BJ (cell line): ENCODE measurements at regions not wholly inside any gene's neighbourhood (a gene's known extent, or its start where the extent isn't known, plus 50 kb on each side); places are given as distances from the start of the nearest gene placed in this dataset.
"Not testable (repeated sequence)": the region's sequence is repeated elsewhere in the genome, so short reads cannot be mapped to it uniquely, and the experiment has no call there.

ENCODE experiments used
- CTCF ChIA-PET: fragments of 350-600 bp; formaldehyde crosslinking; extraction: SDS; loops from one replicate; lab custom pipeline; 2021; ENCODE audit warnings: antibody characterized with exemption, inconsistent platforms; lab: Yijun Ruan, JAX
- POLR2A ChIA-PET: fragments of 300-600 bp; sonication (Branson Sonifier 250); formaldehyde crosslinking; extraction: SDS; loops from one replicate; lab custom pipeline; 2021; ENCODE audit warnings: antibody characterized with exemption; lab: Charles Lee
- DNase-seq: peaks from one replicate; pipeline ENCODE4 v3.0.0-alpha.2; 2011; ENCODE audit warnings: low read depth
- H3K27me3 ChIP-seq: 2 replicates; pipeline ENCODE4 v1.6.0; 2011; ENCODE audit warnings: low read length; ENCODE audit not compliant: control insufficient read depth, insufficient read depth
- H3K36me3 ChIP-seq: 2 replicates; pipeline ENCODE4 v1.5.1; 2011; ENCODE audit warnings: low read length; ENCODE audit not compliant: control insufficient read depth, insufficient read depth
- H3K4me3 ChIP-seq: 2 replicates; pipeline ENCODE4 v1.5.1; 2011; ENCODE audit warnings: low read depth, mild to moderate bottlenecking, control low read depth, low read length

DNA sequence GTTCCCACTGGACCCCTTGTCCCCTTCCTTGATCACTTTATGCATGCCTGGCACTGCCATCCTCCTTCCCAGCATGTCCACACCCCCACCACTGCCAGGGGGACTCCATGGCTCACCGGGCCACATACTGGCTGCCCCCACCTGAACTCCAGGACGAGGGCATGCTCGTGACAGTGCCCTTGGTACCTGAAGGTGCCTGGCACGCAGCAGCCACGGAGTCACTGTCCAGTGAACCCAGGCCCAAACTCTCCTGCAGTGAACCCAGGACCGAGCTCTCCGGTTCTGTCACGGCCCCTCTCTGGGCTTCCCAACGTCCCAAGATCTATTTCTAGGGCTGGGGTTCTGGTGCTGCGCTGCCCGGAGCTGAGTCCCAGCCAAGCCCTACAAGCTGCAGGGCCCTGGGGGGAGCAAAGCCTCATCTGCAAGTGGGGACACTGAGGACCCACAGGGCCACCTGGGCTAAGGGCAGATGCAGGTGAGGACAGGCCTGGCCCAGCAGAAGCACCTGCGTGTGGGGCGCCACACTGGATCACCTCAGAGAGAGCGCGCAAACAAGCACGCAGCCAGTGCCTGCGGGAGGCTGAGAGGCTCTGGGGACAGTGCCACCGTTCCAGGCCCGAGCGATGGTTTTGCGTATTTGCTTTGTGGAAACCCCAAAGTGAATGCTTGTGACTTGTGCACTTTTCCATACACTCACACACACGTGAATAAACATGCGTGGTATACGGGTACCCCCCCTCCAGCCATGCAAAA, 5406.3 kb upstream of the TPTE start:
- H3K4me3 ChIP-seq, H3K36me3 ChIP-seq, POLR2A ChIA-PET, DNase-seq, CTCF ChIA-PET, H3K27me3 ChIP-seq: not testable (repeated sequence)

GRCh38 chr21:5115646-5116343, 5405.6 kb upstream of the TPTE start:
- H3K27me3 ChIP-seq, H3K36me3 ChIP-seq, DNase-seq, H3K4me3 ChIP-seq, POLR2A ChIA-PET, CTCF ChIA-PET: not testable (repeated sequence)

GRCh38 chr21:5116344-5117123, 5404.8 kb upstream of the TPTE start:
- POLR2A ChIA-PET, H3K4me3 ChIP-seq, H3K36me3 ChIP-seq, CTCF ChIA-PET, H3K27me3 ChIP-seq, DNase-seq: not testable (repeated sequence)

- CTCF ChIA-PET, DNase-seq, H3K27me3 ChIP-seq, H3K4me3 ChIP-seq, H3K36me3 ChIP-seq, POLR2A ChIA-PET: not testable (repeated sequence)
Measured at GRCh38 chr21:5117135-5117534, 5404.2 kb upstream of the TPTE start.

GRCh38 chr21:5117666-5118295, 5403.6 kb upstream of the TPTE start:
- DNase-seq, CTCF ChIA-PET, H3K36me3 ChIP-seq, H3K27me3 ChIP-seq, POLR2A ChIA-PET, H3K4me3 ChIP-seq: not testable (repeated sequence)

DNA sequence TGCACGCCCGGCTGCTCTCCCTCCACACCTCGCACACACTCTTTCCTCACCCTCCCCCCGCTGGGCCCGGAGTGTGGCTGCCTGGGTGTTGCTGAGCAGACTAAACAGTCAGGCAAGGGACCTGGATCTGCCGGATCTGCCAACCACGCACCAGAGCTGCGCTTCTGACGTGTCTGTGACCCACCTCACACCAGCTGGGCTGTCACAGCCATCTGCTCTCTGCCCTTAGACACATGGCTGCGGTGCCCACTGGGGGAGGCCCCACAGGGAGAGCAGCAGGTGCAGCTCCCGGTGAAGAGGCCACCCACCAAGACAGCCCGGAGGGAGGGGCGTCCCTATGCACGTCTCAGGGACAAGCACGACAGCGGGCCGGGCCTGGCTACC, 5403.1 kb upstream of the TPTE start:
- H3K27me3 ChIP-seq, POLR2A ChIA-PET, DNase-seq, H3K4me3 ChIP-seq, H3K36me3 ChIP-seq, CTCF ChIA-PET: not testable (repeated sequence)

DNA sequence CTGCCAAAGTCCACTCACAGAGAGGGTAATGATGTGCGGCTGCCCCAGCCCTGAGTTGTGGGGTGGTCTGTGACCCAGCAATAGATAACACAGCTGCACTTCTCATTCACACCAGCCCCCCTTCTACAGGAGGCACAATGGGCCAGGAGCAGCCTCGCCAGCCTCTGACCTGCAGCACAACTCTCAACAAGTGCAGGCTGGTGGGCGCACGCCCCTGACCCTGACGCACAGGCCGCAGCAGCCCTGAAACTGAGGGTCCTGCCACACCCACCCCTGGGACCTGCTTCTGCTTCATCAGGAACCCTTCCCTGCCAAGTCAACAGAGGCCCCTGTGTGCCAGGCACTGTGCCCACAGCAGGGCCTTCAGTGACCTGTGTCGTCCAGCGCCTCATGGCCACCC, 5402.2 kb upstream of the TPTE start:
- DNase-seq, POLR2A ChIA-PET, CTCF ChIA-PET, H3K36me3 ChIP-seq, H3K27me3 ChIP-seq, H3K4me3 ChIP-seq: not testable (repeated sequence)

- CTCF ChIA-PET, H3K36me3 ChIP-seq, DNase-seq, POLR2A ChIA-PET, H3K27me3 ChIP-seq, H3K4me3 ChIP-seq: not testable (repeated sequence)
Measured at GRCh38 chr21:5121399-5121798, 5400.0 kb upstream of the TPTE start.

DNA sequence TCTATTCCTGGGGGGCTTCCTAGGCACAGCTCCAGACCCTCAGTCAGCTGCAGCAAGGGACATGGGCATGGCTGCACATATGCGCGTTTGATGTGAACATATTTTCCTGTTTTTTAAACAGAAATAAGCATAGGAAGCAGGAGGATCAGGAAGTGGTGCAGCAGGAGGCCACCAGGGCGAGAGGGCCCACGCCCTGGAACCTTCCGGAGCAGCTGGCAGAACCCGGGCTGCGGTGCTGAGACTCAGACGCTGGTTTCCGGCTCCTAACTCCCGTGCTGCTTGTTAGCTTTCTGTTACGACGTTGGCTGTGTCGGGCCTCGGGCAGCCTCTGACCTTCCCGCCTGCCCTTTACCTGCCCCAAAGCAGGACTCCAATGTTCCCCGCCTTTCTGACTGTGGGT, 5399.5 kb upstream of the TPTE start:
- H3K27me3 ChIP-seq, DNase-seq, CTCF ChIA-PET, POLR2A ChIA-PET, H3K4me3 ChIP-seq, H3K36me3 ChIP-seq: not testable (repeated sequence)
